ENCODE measurements at regions not wholly inside any gene's neighbourhood (a gene's known extent, or its start where the extent isn't known, plus 50 kb on each side); places are given as distances from the start of the nearest gene placed in this dataset.

- TF ChIP-seq CTCF (conservative IDR thresholded peaks at IDR 0.05; ENCODE audit: low read length): no peak
- TF ChIP-seq EZH2phosphoT487 (IDR thresholded peaks at IDR 0.05; ENCODE audit: borderline replicate concordance): no peak
Observed at GRCh38 chr6:98116455-98116854, 717.9 kb upstream of the POU3F2 start.
